ENCODE measurements at regions not wholly inside any gene's neighbourhood (a gene's known extent, or its start where the extent isn't known, plus 50 kb on each side); places are given as distances from the start of the nearest gene placed in this dataset.

- CTCF ChIA-PET: interaction anchor here in 1 of 2 donors (1.0 kb wide), 1 partner anchor 237 kb away, joined by 3 read pairs; no protein-coding TSS in a partner anchor
- H3K36me3 ChIP-seq (ENCODE audit: control insufficient read depth in 2 of 2, extremely low read depth in 1 of 2, insufficient read depth in 1 of 2, low read length in 1 of 2): no peaks in the 10 kb centered on the region
- no CpG with 5 or more reads among the region's 5 CpGs for WGBS (ENCODE audit: insufficient coverage)
- no peak overlapping the region for H3K4me3 ChIP-seq (ENCODE audit: control insufficient read depth in 1 of 2, extremely low read depth in 1 of 2, low read length in 1 of 2)
- no peak overlapping the region for H3K27ac Mint-ChIP-seq
- peaks cover 0 to 5% of the 10 kb centered on the region in 2 donors for H3K27me3 Mint-ChIP-seq
- POLR2A ChIA-PET: interaction anchor here in 1 of 2 donors (0.6 kb wide), 1 partner anchor 8 kb away, joined by 6 read pairs; no protein-coding TSS in a partner anchor
- DNase-seq (no peak), ATAC-seq (replicated peaks in 1 of 4) (no peak)
- no peaks in the 10 kb centered on the region for H3K9me3 ChIP-seq
- no peaks in the 10 kb centered on the region for H3K9me3 Mint-ChIP-seq
- no peaks in the 10 kb centered on the region for H3K27me3 ChIP-seq (replicated peaks in 1 of 2; ENCODE audit: control insufficient read depth in 2 of 2, extremely low read depth in 1 of 2, insufficient read depth in 2 of 2, low read length in 1 of 2)
- no peak overlapping the region for H3K27ac ChIP-seq (ENCODE audit: low read length)
- H3K4me3 Mint-ChIP-seq: no peak overlapping the region
- no peaks in the 10 kb centered on the region for H3K36me3 Mint-ChIP-seq
- peaks cover 0 to 6% (median 0%) of the 10 kb centered on the region in 3 donors for H3K4me1 Mint-ChIP-seq
- H3K4me1 ChIP-seq (ENCODE audit: control insufficient read depth in 1 of 2, extremely low read depth in 1 of 2, insufficient read depth in 2 of 2, low read length in 2 of 2): no peaks in the 10 kb centered on the region
Measured at GRCh38 chrX:134158821-134159512, 78.0 kb upstream of the CCDC160 start.

GRCh38 chrX:134161162-134161561 is 75.8 kb upstream of the CCDC160 start:
- no peaks in the 10 kb centered on the region for H3K9me3 Mint-ChIP-seq

GRCh38 chrX:134162032-134162431 is 75.0 kb upstream of the CCDC160 start:
- ATAC-seq (replicated peaks in 1 of 4) (no peak), DNase-seq (no peak)
- no peaks in the 10 kb centered on the region for H3K4me1 ChIP-seq (ENCODE audit: control insufficient read depth in 1 of 2, extremely low read depth in 1 of 2, insufficient read depth in 2 of 2, low read length in 2 of 2)
- H3K4me3 Mint-ChIP-seq: no peak overlapping the region
- no peaks in the 10 kb centered on the region for H3K36me3 Mint-ChIP-seq
- no peak overlapping the region for H3K27ac Mint-ChIP-seq
- no peaks in the 10 kb centered on the region for H3K36me3 ChIP-seq (ENCODE audit: control insufficient read depth in 2 of 2, extremely low read depth in 1 of 2, insufficient read depth in 1 of 2, low read length in 1 of 2)
- ChIA-PET POLR2A (no interaction called here), CTCF (interaction anchor here (0.5 to 0.6 kb wide), 2 partner anchors 60 to 194 kb away, joined by 3 to 6 read pairs; no protein-coding TSS in a partner anchor)
- H3K4me1 Mint-ChIP-seq: peaks cover 0 to 6% (median 0%) of the 10 kb centered on the region in 3 donors
- no peaks in the 10 kb centered on the region for H3K9me3 Mint-ChIP-seq
- H3K27me3 ChIP-seq (replicated peaks in 1 of 2; ENCODE audit: control insufficient read depth in 2 of 2, extremely low read depth in 1 of 2, insufficient read depth in 2 of 2, low read length in 1 of 2): no peaks in the 10 kb centered on the region
- peaks cover 0 to 19% of the 10 kb centered on the region in 2 donors for H3K27me3 Mint-ChIP-seq
- H3K4me3 ChIP-seq (ENCODE audit: control insufficient read depth in 1 of 2, extremely low read depth in 1 of 2, low read length in 1 of 2): no peak overlapping the region
- H3K27ac ChIP-seq (ENCODE audit: low read length): no peak overlapping the region
- no peaks in the 10 kb centered on the region for H3K9me3 ChIP-seq

More at GRCh38 chrX:134161162-134161561, 75.8 kb upstream of the CCDC160 start:
- H3K27ac ChIP-seq (ENCODE audit: low read length): no peak overlapping the region
- no peak overlapping the region for H3K4me3 ChIP-seq (ENCODE audit: control insufficient read depth in 1 of 2, extremely low read depth in 1 of 2, low read length in 1 of 2)
- no peaks in the 10 kb centered on the region for H3K27me3 ChIP-seq (replicated peaks in 1 of 2; ENCODE audit: control insufficient read depth in 2 of 2, extremely low read depth in 1 of 2, insufficient read depth in 2 of 2, low read length in 1 of 2)
- no peaks in the 10 kb centered on the region for H3K4me1 ChIP-seq (ENCODE audit: control insufficient read depth in 1 of 2, extremely low read depth in 1 of 2, insufficient read depth in 2 of 2, low read length in 2 of 2)
- Mint-ChIP-seq H3K36me3 (no peaks in the 10 kb centered on the region), H3K4me3 (no peak overlapping the region), H3K27me3 (peaks cover 0 to 13% of the 10 kb centered on the region in 2 donors), H3K27ac (no peak overlapping the region), H3K4me1 (peaks cover 0 to 6% (median 0%) of the 10 kb centered on the region in 3 donors)
- DNase-seq: no peak
- ChIA-PET CTCF (interaction anchor here in 1 of 2 donors (0.6 kb wide), 1 partner anchor 51 kb away, joined by 3 read pairs; no protein-coding TSS in a partner anchor), POLR2A (no interaction called here)
- ATAC-seq (replicated peaks in 1 of 4): no peak
- H3K9me3 ChIP-seq: no peaks in the 10 kb centered on the region
- no peaks in the 10 kb centered on the region for H3K36me3 ChIP-seq (ENCODE audit: control insufficient read depth in 2 of 2, extremely low read depth in 1 of 2, insufficient read depth in 1 of 2, low read length in 1 of 2)
- no CpG with 5 or more reads among the region's 2 CpGs for WGBS (ENCODE audit: insufficient coverage)

GRCh38 chrX:134163836-134164235 is 73.1 kb upstream of the CCDC160 start:
- H3K36me3 ChIP-seq (ENCODE audit: control insufficient read depth in 2 of 2, extremely low read depth in 1 of 2, insufficient read depth in 1 of 2, low read length in 1 of 2): no peaks in the 10 kb centered on the region
- POLR2A ChIA-PET: interaction anchor here in 1 of 2 donors (0.7 kb wide), 1 partner anchor 11 kb away, joined by 3 read pairs; no protein-coding TSS in a partner anchor
- WGBS (ENCODE audit: insufficient coverage): no CpG with 5 or more reads among the region's 1 CpG
- H3K9me3 ChIP-seq: no peaks in the 10 kb centered on the region
- H3K27ac ChIP-seq (ENCODE audit: low read length): no peak overlapping the region
- Mint-ChIP-seq H3K27me3 (peaks cover 0 to 23% of the 10 kb centered on the region in 2 donors), H3K36me3 (no peaks in the 10 kb centered on the region), H3K4me3 (no peak overlapping the region), H3K9me3 (no peaks in the 10 kb centered on the region), H3K4me1 (peaks cover 0 to 9% (median 0%) of the 10 kb centered on the region in 3 donors), H3K27ac (no peak overlapping the region)
- no peak for ATAC-seq (replicated peaks in 1 of 4)
- H3K4me1 ChIP-seq (ENCODE audit: control insufficient read depth in 1 of 2, extremely low read depth in 1 of 2, insufficient read depth in 2 of 2, low read length in 2 of 2): no peaks in the 10 kb centered on the region
- CTCF ChIA-PET: no interaction called here
- no peaks in the 10 kb centered on the region for H3K27me3 ChIP-seq (replicated peaks in 1 of 2; ENCODE audit: control insufficient read depth in 2 of 2, extremely low read depth in 1 of 2, insufficient read depth in 2 of 2, low read length in 1 of 2)
- H3K4me3 ChIP-seq (ENCODE audit: control insufficient read depth in 1 of 2, extremely low read depth in 1 of 2, low read length in 1 of 2): no peak overlapping the region
- no peak for DNase-seq

GRCh38 chrX:134167591-134168203 is 69.3 kb upstream of the CCDC160 start:
- no peaks in the 10 kb centered on the region for H3K9me3 ChIP-seq
- Mint-ChIP-seq H3K4me1 (peaks cover 2 to 6% (median 6%) of the 10 kb centered on the region in 3 donors), H3K4me3 (no peak overlapping the region), H3K27ac (no peak overlapping the region), H3K9me3 (no peaks in the 10 kb centered on the region), H3K36me3 (no peaks in the 10 kb centered on the region), H3K27me3 (peaks cover 0 to 23% of the 10 kb centered on the region in 2 donors)
- ChIA-PET CTCF (interaction anchor here in 1 of 2 donors (0.7 kb wide), 1 partner anchor 28 kb away, joined by 4 read pairs; no protein-coding TSS in a partner anchor), POLR2A (interaction anchor here (0.6 to 0.8 kb wide), 2 partner anchors 9 to 10 kb away, joined by 3 to 6 read pairs; no protein-coding TSS in a partner anchor)
- H3K27ac ChIP-seq (ENCODE audit: low read length): no peak overlapping the region
- peaks cover 0 to 4% of the 10 kb centered on the region in 2 experiments for H3K4me1 ChIP-seq (ENCODE audit: control insufficient read depth in 1 of 2, extremely low read depth in 1 of 2, insufficient read depth in 2 of 2, low read length in 2 of 2)
- no peaks in the 10 kb centered on the region for H3K36me3 ChIP-seq (ENCODE audit: control insufficient read depth in 2 of 2, extremely low read depth in 1 of 2, insufficient read depth in 1 of 2, low read length in 1 of 2)
- no CpG with 5 or more reads among the region's 6 CpGs for WGBS (ENCODE audit: insufficient coverage)
- no peak overlapping the region for H3K4me3 ChIP-seq (ENCODE audit: control insufficient read depth in 1 of 2, extremely low read depth in 1 of 2, low read length in 1 of 2)
- ATAC-seq (replicated peaks in 1 of 4) (no peak), DNase-seq (no peak)
- no peaks in the 10 kb centered on the region for H3K27me3 ChIP-seq (replicated peaks in 1 of 2; ENCODE audit: control insufficient read depth in 2 of 2, extremely low read depth in 1 of 2, insufficient read depth in 2 of 2, low read length in 1 of 2)

GRCh38 chrX:134171661-134172587 is 65.1 kb upstream of the CCDC160 start:
- POLR2A ChIA-PET: no interaction called here
- 2% methylated on average over 13 of the region's 74 CpGs for WGBS (ENCODE audit: insufficient coverage)
- peak overlapping the region; percentile 52 to 72 for H3K4me3 ChIP-seq (ENCODE audit: control insufficient read depth in 1 of 2, extremely low read depth in 1 of 2, low read length in 1 of 2)
- peaks cover 14 to 17% (median 17%) of the 10 kb centered on the region in 3 donors for H3K4me1 Mint-ChIP-seq
- H3K9me3 Mint-ChIP-seq: no peaks in the 10 kb centered on the region
- ATAC-seq (replicated peaks in 1 of 4) (peak; percentile 40 to 54 (median 48)), DNase-seq (peak in 13 of 35 experiments; percentile 1 to 39 (median 11))
- no peak overlapping the region for H3K27ac ChIP-seq (ENCODE audit: low read length)
- H3K36me3 ChIP-seq (ENCODE audit: control insufficient read depth in 2 of 2, extremely low read depth in 1 of 2, insufficient read depth in 1 of 2, low read length in 1 of 2): no peaks in the 10 kb centered on the region
- H3K9me3 ChIP-seq: no peaks in the 10 kb centered on the region
- H3K36me3 Mint-ChIP-seq: no peaks in the 10 kb centered on the region
- H3K4me1 ChIP-seq (ENCODE audit: control insufficient read depth in 1 of 2, extremely low read depth in 1 of 2, insufficient read depth in 2 of 2, low read length in 2 of 2): peaks cover 0 to 9% of the 10 kb centered on the region in 2 experiments
- H3K27me3 Mint-ChIP-seq: peaks cover 13 to 32% of the 10 kb centered on the region in 2 donors
- peaks cover 0 to 7% of the 10 kb centered on the region in 2 experiments for H3K27me3 ChIP-seq (replicated peaks in 1 of 2; ENCODE audit: control insufficient read depth in 2 of 2, extremely low read depth in 1 of 2, insufficient read depth in 2 of 2, low read length in 1 of 2)
- peak overlapping the region; percentile 87 to 95 (median 93) for H3K4me3 Mint-ChIP-seq
- H3K27ac Mint-ChIP-seq: peak overlapping the region in 1 of 2 donors; percentile 12
- CTCF ChIA-PET: interaction anchor here in 1 of 2 donors (0.6 to 1.0 kb wide), 2 partner anchors 15 to 643 kb away, joined by 3 read pairs; no protein-coding TSS in a partner anchor
